HCT116 (cell line): ENCODE measurements at regions not wholly inside any gene's neighbourhood (a gene's known extent, or its start where the extent isn't known, plus 50 kb on each side); places are given as distances from the start of the nearest gene placed in this dataset.

Experiments used
- ATAC-seq: fragments of 200-7000 bp; cut with Tn5 transposase; 2 replicates; pipeline ENCODE4 v1.9.1; 2020; ENCODE audit warnings: mild to moderate bottlenecking, moderate library complexity
- BruUV-seq: library from RNA; stranded (reverse); fragments of 400-500 nt; replicated peaks from 2 replicates; lab custom pipeline; 2021; lab: Mats Ljungman, UMichigan
- CTCF ChIA-PET: fragments of 300-600 bp; sonication (Branson Sonifier 250); formaldehyde crosslinking; loops from one replicate; lab custom pipeline; 2021; ENCODE audit warnings: antibody characterized with exemption; lab: Charles Lee
- POLR2A ChIA-PET: fragments of 300-600, 350-600 bp; sonication (Branson Sonifier 250); formaldehyde crosslinking; loops from one replicate; lab custom pipeline; 2021; ENCODE audit warnings: antibody characterized with exemption; lab: Charles Lee
- RAD21 ChIA-PET, 2 experiments: fragments of 300-600 bp; sonication (Branson Sonifier 250); formaldehyde crosslinking; loops; one replicate each; lab custom pipeline; 2023; ENCODE audit warnings: low total read pairs in 2 of 2; ENCODE audit not compliant: uncharacterized antibody in 2 of 2, unreplicated experiment in 2 of 2, low non-redundant PET in 1 of 2; lab: Charles Lee
- DNase-seq: peaks from one replicate; pipeline ENCODE4 v3.0.0-alpha.2; 2010; ENCODE audit warnings: low read depth, low spot score
- H2AFZ ChIP-seq: fragments of 200-600 bp; shearing (Covaris generic), sonication (generic); 2 replicates; pipeline ENCODE4 v1.6.1; 2017; ENCODE audit warnings: low read depth, mixed run types, mixed read lengths, antibody characterized with exemption, low read length; ENCODE audit not compliant: poor library complexity, severe bottlenecking
- H3K27ac ChIP-seq: 2 replicates; pipeline ENCODE4 v1.5.1; 2012; ENCODE audit warnings: low read depth, low read length
- H3K27me3 ChIP-seq: fragments of 200-600 bp; sonication (generic); 2 replicates; pipeline ENCODE4 v1.6.1; 2016; ENCODE audit warnings: mixed run types, low read length, mixed read lengths; ENCODE audit not compliant: insufficient read depth
- H3K36me3 ChIP-seq, 2 experiments: fragments of 200-500 bp in 1 of 2; fragments of 200-600 bp in 1 of 2; sonication (Bioruptor generic) in 1 of 2; sonication (generic) in 1 of 2; 2 replicates each; pipeline versions ENCODE4 v1.5.1 to v1.6.1; 2014 to 2016; ENCODE audit warnings: low read length in 2 of 2, inconsistent platforms in 1 of 2, mixed read lengths in 1 of 2, mixed run types in 1 of 2; ENCODE audit not compliant: insufficient read depth in 2 of 2, control insufficient read depth in 1 of 2
- H3K4me1 ChIP-seq, 2 experiments: fragments of 200-600 bp in 1 of 2; sonication (generic) in 1 of 2; 2 replicates each; pipeline versions ENCODE4 v1.5.1 to v1.6.1; 2012 to 2017; ENCODE audit warnings: low read length in 2 of 2, inconsistent platforms in 1 of 2, mild to moderate bottlenecking in 1 of 2, mixed read lengths in 1 of 2, mixed run types in 1 of 2, moderate library complexity in 1 of 2; ENCODE audit not compliant: insufficient read depth in 2 of 2, control insufficient read depth in 1 of 2
- H3K4me2 ChIP-seq: fragments of 200-600 bp; sonication (generic); 2 replicates; pipeline ENCODE4 v1.6.1; 2017; ENCODE audit warnings: mixed run types, low read length, mixed read lengths
- H3K4me3 ChIP-seq, 2 experiments: fragments of 200-600 bp in 1 of 2; sonication (generic) in 1 of 2; replicated peaks in 1 of 2; 2 replicates each; pipeline ENCODE4 v1.5.1; 2011 to 2016; ENCODE audit warnings: low read length in 2 of 2, control low read depth in 1 of 2, low read depth in 1 of 2, mild to moderate bottlenecking in 1 of 2, mixed read lengths in 1 of 2, mixed run types in 1 of 2
- H3K79me2 ChIP-seq: fragments of 200-600 bp; sonication (generic); 2 replicates; pipeline ENCODE4 v1.6.1; 2017; ENCODE audit warnings: mild to moderate bottlenecking, mixed run types, low read length, moderate library complexity, mixed read lengths; ENCODE audit not compliant: insufficient read depth
- H3K9ac ChIP-seq: fragments of 200-600 bp; sonication (generic); 2 replicates; pipeline ENCODE4 v1.6.1; 2016; ENCODE audit warnings: low read length, mixed read lengths
- H3K9me2 ChIP-seq: fragments of 200-600 bp; sonication (generic), shearing (Covaris generic); 2 replicates; pipeline ENCODE4 v1.6.1; 2017; ENCODE audit warnings: mixed run types, mild to moderate bottlenecking, moderate library complexity; ENCODE audit not compliant: insufficient read depth
- H3K9me3 ChIP-seq, 2 experiments: fragments of 200-500 bp in 1 of 2; fragments of 200-600 bp in 1 of 2; sonication (Bioruptor generic) in 1 of 2; sonication (generic) in 1 of 2; 2 replicates each; pipeline ENCODE4 v1.6.1; 2014 to 2017; ENCODE audit warnings: low read length in 2 of 2, mixed read lengths in 2 of 2, inconsistent platforms in 1 of 2, low read depth in 1 of 2, mild to moderate bottlenecking in 1 of 2, mixed run types in 1 of 2, moderate library complexity in 1 of 2; ENCODE audit not compliant: control insufficient read depth in 1 of 2, insufficient read depth in 1 of 2
- H4K20me1 ChIP-seq: fragments of 200-600 bp; sonication (generic), shearing (Covaris generic); 2 replicates; pipeline ENCODE4 v1.6.1; 2017; ENCODE audit warnings: mixed run types, mild to moderate bottlenecking, moderate library complexity; ENCODE audit not compliant: insufficient read depth
- CEBPB ChIP-seq: IDR thresholded peaks from 2 replicates; pipeline ENCODE4 v1.6.1; 2012; ENCODE audit warnings: low read depth
- EGR1 ChIP-seq: IDR thresholded peaks from 2 replicates; pipeline ENCODE4 v1.6.1; 2012; ENCODE audit warnings: low read depth
- ELF1 ChIP-seq: IDR thresholded peaks from 2 replicates; pipeline ENCODE4 v1.6.1; 2012; ENCODE audit warnings: low read depth, borderline replicate concordance
- EZH2phosphoT487 ChIP-seq: fragments of 200-600 bp; IDR thresholded peaks from 2 replicates; pipeline ENCODE4 v1.6.1; 2018; ENCODE audit warnings: antibody characterized with exemption, borderline replicate concordance
- FOSL1 ChIP-seq: IDR thresholded peaks from 2 replicates; pipeline ENCODE4 v1.6.1; 2012; ENCODE audit warnings: low read depth
- POLR2AphosphoS5 ChIP-seq: IDR thresholded peaks from 2 replicates; pipeline ENCODE4 v1.6.1; 2011; ENCODE audit warnings: mild to moderate bottlenecking, low read depth, low read length, moderate library complexity
- RAD21 ChIP-seq: IDR thresholded peaks from 2 replicates; pipeline ENCODE4 v1.6.1; 2012; ENCODE audit warnings: low read depth, mild to moderate bottlenecking
- SP1 ChIP-seq: IDR thresholded peaks from 2 replicates; pipeline ENCODE4 v1.6.1; 2012; ENCODE audit warnings: low read depth
- SRF ChIP-seq: IDR thresholded peaks from 2 replicates; pipeline ENCODE4 v1.6.1; 2012; ENCODE audit warnings: low read depth
- YY1 ChIP-seq: IDR thresholded peaks from 2 replicates; pipeline ENCODE4 v1.6.1; 2011; ENCODE audit warnings: low read length, low read depth, moderate library complexity, mild to moderate bottlenecking; ENCODE audit not compliant: insufficient replicate concordance; ENCODE audit errors: extremely low read depth
- ZFX ChIP-seq: fragments of 450-650 bp; IDR thresholded peaks from 2 replicates; pipeline ENCODE4 v1.6.1; 2017
- intact Hi-C: fragments of 100-400 bp; cut with micrococcal nuclease; formaldehyde crosslinking; loops from 2 replicates; pipeline ENCODE4 v1.10.0; 2022
- TF ChIP-seq, protein P1 (sequence below), 3 experiments: fragments of 200-600 bp in 1 of 3; sonication (generic) in 1 of 3; IDR thresholded peaks in 2 of 3; conservative IDR thresholded peaks in 1 of 3; 2 replicates each; pipeline ENCODE4 v1.5.1; 2012 to 2017; ENCODE audit warnings: low read depth in 2 of 3, low read length in 2 of 3, antibody characterized with exemption in 1 of 3, borderline replicate concordance in 1 of 3, control low read depth in 1 of 3, mild to moderate bottlenecking in 1 of 3, mixed read lengths in 1 of 3, mixed run types in 1 of 3, moderate library complexity in 1 of 3; ENCODE audit not compliant: insufficient read depth in 1 of 3
- TF ChIP-seq, protein P2 (sequence below): IDR thresholded peaks from 2 replicates; pipeline ENCODE4 v1.6.1; 2012; ENCODE audit warnings: low read depth

DNA sequence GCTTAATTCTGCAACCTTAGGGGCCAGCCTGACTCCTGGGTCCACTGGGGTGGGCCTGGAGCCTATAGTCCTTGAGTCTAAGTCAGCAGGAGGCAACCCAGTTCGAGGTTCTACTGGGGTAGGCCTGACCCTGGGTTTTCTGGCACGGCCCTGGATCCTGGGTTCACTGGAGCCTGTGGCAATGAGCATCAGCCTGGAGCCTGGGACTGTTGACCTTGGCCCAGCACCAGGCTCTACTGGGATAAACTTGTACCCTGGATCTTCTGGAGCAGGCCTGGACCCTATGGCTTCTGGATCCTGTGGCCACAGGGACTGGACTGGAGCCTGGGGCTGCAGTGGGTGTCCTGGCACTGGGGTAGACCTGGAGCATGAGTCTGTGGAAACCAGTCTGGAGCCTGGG lies 874.3 kb upstream of the INTU start (continued):
- TF ChIP-seq, protein P1, sequence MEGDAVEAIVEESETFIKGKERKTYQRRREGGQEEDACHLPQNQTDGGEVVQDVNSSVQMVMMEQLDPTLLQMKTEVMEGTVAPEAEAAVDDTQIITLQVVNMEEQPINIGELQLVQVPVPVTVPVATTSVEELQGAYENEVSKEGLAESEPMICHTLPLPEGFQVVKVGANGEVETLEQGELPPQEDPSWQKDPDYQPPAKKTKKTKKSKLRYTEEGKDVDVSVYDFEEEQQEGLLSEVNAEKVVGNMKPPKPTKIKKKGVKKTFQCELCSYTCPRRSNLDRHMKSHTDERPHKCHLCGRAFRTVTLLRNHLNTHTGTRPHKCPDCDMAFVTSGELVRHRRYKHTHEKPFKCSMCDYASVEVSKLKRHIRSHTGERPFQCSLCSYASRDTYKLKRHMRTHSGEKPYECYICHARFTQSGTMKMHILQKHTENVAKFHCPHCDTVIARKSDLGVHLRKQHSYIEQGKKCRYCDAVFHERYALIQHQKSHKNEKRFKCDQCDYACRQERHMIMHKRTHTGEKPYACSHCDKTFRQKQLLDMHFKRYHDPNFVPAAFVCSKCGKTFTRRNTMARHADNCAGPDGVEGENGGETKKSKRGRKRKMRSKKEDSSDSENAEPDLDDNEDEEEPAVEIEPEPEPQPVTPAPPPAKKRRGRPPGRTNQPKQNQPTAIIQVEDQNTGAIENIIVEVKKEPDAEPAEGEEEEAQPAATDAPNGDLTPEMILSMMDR (IDR thresholded peaks at IDR 0.05 in 2 of 3, conservative IDR thresholded peaks at IDR 0.05 in 1 of 3; ENCODE audit: borderline replicate concordance in 1 of 3, insufficient read depth in 1 of 3, low read depth in 2 of 3, low read length in 2 of 3) = no peak

DNA sequence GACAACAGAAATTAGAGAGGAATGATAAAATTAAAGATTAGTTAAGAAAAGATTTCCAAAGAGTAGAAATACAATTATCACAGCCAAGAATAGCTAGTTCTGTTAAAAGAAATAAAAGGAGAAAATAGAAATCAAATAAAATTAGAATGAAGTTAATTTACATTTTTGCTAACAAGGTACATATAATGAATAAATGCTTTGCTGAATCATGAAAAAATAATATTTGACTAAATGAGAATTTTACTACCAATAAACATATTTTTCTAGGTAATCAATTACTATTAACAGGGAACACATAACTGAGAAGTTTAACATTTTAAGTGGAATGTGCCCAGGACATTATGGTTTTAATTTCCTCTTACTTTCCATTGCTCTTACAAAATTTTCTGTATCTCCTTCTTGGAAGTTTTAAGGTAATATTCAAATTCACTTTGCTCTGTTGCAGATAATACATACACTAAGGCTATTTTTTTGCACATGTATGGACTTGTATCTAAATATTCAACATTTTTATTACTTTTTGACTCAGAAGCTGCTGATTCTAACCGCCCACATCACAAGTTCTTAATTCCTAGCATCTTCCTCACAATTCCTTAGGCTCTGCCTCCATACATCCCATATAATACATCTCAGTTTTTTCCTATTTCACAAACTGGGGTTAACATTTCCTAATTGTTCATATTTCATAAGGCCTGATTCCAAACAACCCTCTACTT lies 870.7 kb upstream of the INTU start:
- Histone ChIP-seq H3K4me2 (no peak overlapping the region), H3K79me2 (no peaks in the 10 kb centered on the region), H3K27me3 (no peaks in the 10 kb centered on the region), H3K9ac (no peak overlapping the region), H3K36me3 (no peaks in the 10 kb centered on the region), H3K4me1 (no peaks in the 10 kb centered on the region), H3K27ac (no peak overlapping the region), H3K4me3 (no peak overlapping the region), H2AFZ (peak overlapping the region; percentile 77), H3K9me3 (no peaks in the 10 kb centered on the region), H3K9me2 (peaks cover 4% of the 10 kb centered on the region; the same call in 1 of the 2 replicates), H4K20me1 (no peaks in the 10 kb centered on the region)
- RAD21 ChIA-PET = no interaction called here
- CTCF ChIA-PET = no interaction called here
- intact Hi-C loops = no loop called here
- BruUV-seq = no TSS peak
- no peak for TF ChIP-seq EZH2phosphoT487
- no peak for TF ChIP-seq POLR2AphosphoS5
- no peak for TF ChIP-seq SRF
- TF ChIP-seq, protein P2, sequence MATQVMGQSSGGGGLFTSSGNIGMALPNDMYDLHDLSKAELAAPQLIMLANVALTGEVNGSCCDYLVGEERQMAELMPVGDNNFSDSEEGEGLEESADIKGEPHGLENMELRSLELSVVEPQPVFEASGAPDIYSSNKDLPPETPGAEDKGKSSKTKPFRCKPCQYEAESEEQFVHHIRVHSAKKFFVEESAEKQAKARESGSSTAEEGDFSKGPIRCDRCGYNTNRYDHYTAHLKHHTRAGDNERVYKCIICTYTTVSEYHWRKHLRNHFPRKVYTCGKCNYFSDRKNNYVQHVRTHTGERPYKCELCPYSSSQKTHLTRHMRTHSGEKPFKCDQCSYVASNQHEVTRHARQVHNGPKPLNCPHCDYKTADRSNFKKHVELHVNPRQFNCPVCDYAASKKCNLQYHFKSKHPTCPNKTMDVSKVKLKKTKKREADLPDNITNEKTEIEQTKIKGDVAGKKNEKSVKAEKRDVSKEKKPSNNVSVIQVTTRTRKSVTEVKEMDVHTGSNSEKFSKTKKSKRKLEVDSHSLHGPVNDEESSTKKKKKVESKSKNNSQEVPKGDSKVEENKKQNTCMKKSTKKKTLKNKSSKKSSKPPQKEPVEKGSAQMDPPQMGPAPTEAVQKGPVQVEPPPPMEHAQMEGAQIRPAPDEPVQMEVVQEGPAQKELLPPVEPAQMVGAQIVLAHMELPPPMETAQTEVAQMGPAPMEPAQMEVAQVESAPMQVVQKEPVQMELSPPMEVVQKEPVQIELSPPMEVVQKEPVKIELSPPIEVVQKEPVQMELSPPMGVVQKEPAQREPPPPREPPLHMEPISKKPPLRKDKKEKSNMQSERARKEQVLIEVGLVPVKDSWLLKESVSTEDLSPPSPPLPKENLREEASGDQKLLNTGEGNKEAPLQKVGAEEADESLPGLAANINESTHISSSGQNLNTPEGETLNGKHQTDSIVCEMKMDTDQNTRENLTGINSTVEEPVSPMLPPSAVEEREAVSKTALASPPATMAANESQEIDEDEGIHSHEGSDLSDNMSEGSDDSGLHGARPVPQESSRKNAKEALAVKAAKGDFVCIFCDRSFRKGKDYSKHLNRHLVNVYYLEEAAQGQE = no peak
- no peak for TF ChIP-seq ELF1
- no peak for TF ChIP-seq FOSL1
- no peak for TF ChIP-seq ZFX
- no peak for TF ChIP-seq CEBPB
- no peak for TF ChIP-seq SP1
- TF ChIP-seq YY1 = no peak
- TF ChIP-seq, protein P1 (IDR thresholded peaks at IDR 0.05 in 2 of 3, conservative IDR thresholded peaks at IDR 0.05 in 1 of 3; ENCODE audit: borderline replicate concordance in 1 of 3, insufficient read depth in 1 of 3, low read depth in 2 of 3, low read length in 2 of 3) = no peak
- no peak for TF ChIP-seq RAD21
- TF ChIP-seq EGR1 = no peak
- DNase-seq (no peak), ATAC-seq (no peak)
- POLR2A ChIA-PET = no interaction called here
